ENCODE measurements at regions not wholly inside any gene's neighbourhood (a gene's known extent, or its start where the extent isn't known, plus 50 kb on each side); places are given as distances from the start of the nearest gene placed in this dataset.
A peak's percentile ranks its signal among the peaks of the same experiment; 100 is the strongest.
"Not testable (repeated sequence)": the region's sequence is repeated elsewhere in the genome, so short reads cannot be mapped to it uniquely, and the experiment has no call there.

DNA sequence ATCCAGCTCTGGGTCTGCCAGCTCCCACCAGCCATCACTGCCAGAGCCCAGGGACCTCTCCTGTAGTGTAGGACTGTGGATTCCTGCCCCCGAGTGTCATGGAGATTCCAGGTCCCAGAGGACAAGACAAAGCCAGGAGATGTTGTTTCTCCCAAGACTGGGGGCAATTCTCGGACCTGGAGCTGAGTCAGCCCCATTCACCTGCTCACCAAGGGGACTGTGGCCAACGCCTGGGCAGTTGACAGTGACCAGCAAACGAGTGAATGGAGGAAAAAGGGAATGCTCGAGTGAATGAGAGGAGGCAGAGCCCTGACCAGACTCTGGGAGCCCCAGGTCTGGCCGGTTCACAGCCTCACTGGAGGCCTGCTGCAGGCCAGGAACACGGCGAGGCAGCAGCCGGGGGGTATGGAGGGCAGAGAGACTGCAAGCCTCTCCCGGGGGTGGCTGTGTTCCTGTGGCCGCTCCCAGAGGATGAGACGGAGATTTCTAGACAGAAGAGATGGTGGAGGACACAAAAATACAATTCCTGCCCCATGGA lies 61.3 kb upstream of the PRR5 start:
- peak overlapping the region; percentile 66 for H3K4me2 ChIP-seq (ENCODE audit: low read depth, low read length, poor library complexity, severe bottlenecking)
- H3K27me3 ChIP-seq (ENCODE audit: insufficient read depth, low read length, poor library complexity, severe bottlenecking): no peaks in the 10 kb centered on the region
- H3K4me3 ChIP-seq (ENCODE audit: low read length, poor library complexity, severe bottlenecking): peak overlapping the region; percentile 41
- H3K36me3 ChIP-seq (ENCODE audit: insufficient read depth, low read length): no peaks in the 10 kb centered on the region
- no peaks in the 10 kb centered on the region for H4K20me1 ChIP-seq (ENCODE audit: insufficient read depth, low read length, poor library complexity, severe bottlenecking)
- H2AFZ ChIP-seq (ENCODE audit: low read length): no peak overlapping the region
- H3K9me2 ChIP-seq (replicated peaks; ENCODE audit: low read depth, low read length): no peaks in the 10 kb centered on the region
- H3K9ac ChIP-seq (ENCODE audit: low read depth, low read length, poor library complexity, severe bottlenecking): peak overlapping the region; percentile 15
- H3K79me2 ChIP-seq (ENCODE audit: insufficient read depth, low read length): no peaks in the 10 kb centered on the region
- TF ChIP-seq, protein P1, sequence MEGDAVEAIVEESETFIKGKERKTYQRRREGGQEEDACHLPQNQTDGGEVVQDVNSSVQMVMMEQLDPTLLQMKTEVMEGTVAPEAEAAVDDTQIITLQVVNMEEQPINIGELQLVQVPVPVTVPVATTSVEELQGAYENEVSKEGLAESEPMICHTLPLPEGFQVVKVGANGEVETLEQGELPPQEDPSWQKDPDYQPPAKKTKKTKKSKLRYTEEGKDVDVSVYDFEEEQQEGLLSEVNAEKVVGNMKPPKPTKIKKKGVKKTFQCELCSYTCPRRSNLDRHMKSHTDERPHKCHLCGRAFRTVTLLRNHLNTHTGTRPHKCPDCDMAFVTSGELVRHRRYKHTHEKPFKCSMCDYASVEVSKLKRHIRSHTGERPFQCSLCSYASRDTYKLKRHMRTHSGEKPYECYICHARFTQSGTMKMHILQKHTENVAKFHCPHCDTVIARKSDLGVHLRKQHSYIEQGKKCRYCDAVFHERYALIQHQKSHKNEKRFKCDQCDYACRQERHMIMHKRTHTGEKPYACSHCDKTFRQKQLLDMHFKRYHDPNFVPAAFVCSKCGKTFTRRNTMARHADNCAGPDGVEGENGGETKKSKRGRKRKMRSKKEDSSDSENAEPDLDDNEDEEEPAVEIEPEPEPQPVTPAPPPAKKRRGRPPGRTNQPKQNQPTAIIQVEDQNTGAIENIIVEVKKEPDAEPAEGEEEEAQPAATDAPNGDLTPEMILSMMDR (conservative IDR thresholded peaks at IDR 0.05; ENCODE audit: low read length): no peak
- TF ChIP-seq EZH2phosphoT487 (IDR thresholded peaks at IDR 0.05; ENCODE audit: borderline replicate concordance): no peak
- no peaks in the 10 kb centered on the region for H3F3A ChIP-seq (ENCODE audit: low read depth)
- H3K9me3 ChIP-seq (ENCODE audit: insufficient read depth, low read depth, low read length): no peaks in the 10 kb centered on the region
- peaks cover 35% of the 10 kb centered on the region for H3K4me1 ChIP-seq (ENCODE audit: insufficient read depth, low read length, poor library complexity, severe bottlenecking)

DNA sequence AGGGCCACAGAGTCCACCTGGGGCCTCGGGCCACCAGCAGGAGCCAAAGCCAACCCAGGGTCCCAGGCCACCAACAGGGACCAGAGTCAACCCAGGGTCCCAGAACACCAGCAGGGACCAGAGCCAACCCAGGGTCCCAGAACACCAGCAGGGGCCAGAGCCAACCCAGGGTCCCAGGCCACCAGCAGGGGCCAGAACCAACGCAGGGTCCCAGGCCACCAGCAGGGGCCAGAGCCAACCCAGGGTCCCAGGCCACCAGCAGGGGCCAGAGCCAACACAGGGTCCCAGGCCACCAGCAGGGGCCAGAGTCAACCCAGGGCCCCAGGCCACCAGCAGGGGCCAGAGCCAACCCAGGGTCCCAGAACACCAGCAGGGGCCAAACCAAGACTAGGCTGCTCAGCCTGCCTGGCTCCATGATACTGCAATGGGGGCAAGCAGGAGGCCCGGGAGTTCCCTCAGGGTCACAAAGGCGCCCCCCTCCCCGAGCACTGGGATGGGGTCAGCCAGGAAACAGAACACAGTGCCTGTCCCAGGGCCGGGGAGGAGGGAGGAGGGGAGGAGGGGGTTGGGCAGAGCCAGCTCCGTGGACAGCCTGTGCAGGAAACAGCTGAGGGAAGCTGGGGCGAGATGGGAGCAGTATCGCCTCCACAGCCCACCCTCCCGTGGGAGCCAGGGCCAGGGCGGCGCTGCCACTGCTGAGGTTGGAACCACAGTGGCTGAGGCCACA lies 62.0 kb upstream of the PRR5 start:
- no peaks in the 10 kb centered on the region for H3K79me2 ChIP-seq (ENCODE audit: insufficient read depth, low read length)
- no peaks in the 10 kb centered on the region for H3K36me3 ChIP-seq (ENCODE audit: insufficient read depth, low read length)
- no peaks in the 10 kb centered on the region for H4K20me1 ChIP-seq (ENCODE audit: insufficient read depth, low read length, poor library complexity, severe bottlenecking)
- H3K9me2 ChIP-seq (replicated peaks; ENCODE audit: low read depth, low read length): no peaks in the 10 kb centered on the region
- TF ChIP-seq EZH2phosphoT487 (IDR thresholded peaks at IDR 0.05; ENCODE audit: borderline replicate concordance): no peak
- TF ChIP-seq, protein P1 (conservative IDR thresholded peaks at IDR 0.05; ENCODE audit: low read length): peak; percentile 31; the same call in 1 of the 2 replicates
- no peaks in the 10 kb centered on the region for H3K9me3 ChIP-seq (ENCODE audit: insufficient read depth, low read depth, low read length)
- H3K27me3 ChIP-seq (ENCODE audit: insufficient read depth, low read length, poor library complexity, severe bottlenecking): no peaks in the 10 kb centered on the region
- peak overlapping the region; percentile 41 for H3K4me3 ChIP-seq (ENCODE audit: low read length, poor library complexity, severe bottlenecking)
- no peaks in the 10 kb centered on the region for H3F3A ChIP-seq (ENCODE audit: low read depth)
- H3K4me2 ChIP-seq (ENCODE audit: low read depth, low read length, poor library complexity, severe bottlenecking): peak overlapping the region; percentile 66
- peak overlapping the region; percentile 15 for H3K9ac ChIP-seq (ENCODE audit: low read depth, low read length, poor library complexity, severe bottlenecking)
- H2AFZ ChIP-seq (ENCODE audit: low read length): no peak overlapping the region; the same call in 1 of the 2 replicates
- peaks cover 34% of the 10 kb centered on the region for H3K4me1 ChIP-seq (ENCODE audit: insufficient read depth, low read length, poor library complexity, severe bottlenecking)

DNA sequence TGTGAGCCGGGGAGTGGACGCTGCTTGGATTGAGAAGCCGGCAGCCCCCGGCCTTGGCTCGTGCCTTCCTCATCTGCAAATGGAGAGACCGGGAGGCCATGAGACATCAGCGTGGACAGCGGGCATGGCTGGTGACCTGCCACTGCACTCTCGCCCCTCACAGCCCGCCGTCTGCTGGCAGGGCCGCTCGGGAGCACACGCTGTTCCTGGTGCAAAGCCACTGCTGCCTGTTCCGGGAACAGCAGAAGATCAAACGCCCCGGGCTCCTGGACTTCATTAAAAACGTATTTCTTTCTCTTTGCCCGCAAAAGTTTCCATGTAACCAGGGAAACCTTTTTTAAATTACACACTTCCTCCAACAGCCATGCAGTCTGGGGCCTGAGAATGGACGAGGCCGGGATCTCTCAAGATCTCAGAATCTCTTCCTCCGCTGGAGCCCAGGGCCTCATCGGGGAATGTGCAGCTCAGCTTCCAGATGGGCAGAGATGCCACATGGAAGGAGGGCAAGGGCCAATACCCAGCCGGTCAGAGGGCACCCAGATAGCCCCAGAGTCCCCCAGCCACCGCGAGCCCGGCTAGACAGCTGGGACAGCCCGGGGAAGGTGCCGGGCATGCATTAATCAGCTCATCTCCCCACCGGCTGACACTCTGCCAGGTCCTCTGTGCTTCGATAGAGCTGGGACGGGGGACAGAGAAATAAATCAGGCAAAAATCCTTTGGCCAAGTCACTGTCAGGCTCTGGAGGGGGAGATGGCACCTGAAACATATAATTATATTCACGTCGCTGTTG lies 62.8 kb upstream of the PRR5 start:
- H3K4me2 ChIP-seq (ENCODE audit: low read depth, low read length, poor library complexity, severe bottlenecking): no peak overlapping the region
- no peaks in the 10 kb centered on the region for H3K9me2 ChIP-seq (replicated peaks; ENCODE audit: low read depth, low read length)
- H3K4me1 ChIP-seq (ENCODE audit: insufficient read depth, low read length, poor library complexity, severe bottlenecking): peaks cover 42% of the 10 kb centered on the region
- H3K36me3 ChIP-seq (ENCODE audit: insufficient read depth, low read length): no peaks in the 10 kb centered on the region
- H3K9me3 ChIP-seq (ENCODE audit: insufficient read depth, low read depth, low read length): no peaks in the 10 kb centered on the region
- H3K4me3 ChIP-seq (ENCODE audit: low read length, poor library complexity, severe bottlenecking): no peak overlapping the region
- H3K27me3 ChIP-seq (ENCODE audit: insufficient read depth, low read length, poor library complexity, severe bottlenecking): no peaks in the 10 kb centered on the region
- H3F3A ChIP-seq (ENCODE audit: low read depth): no peaks in the 10 kb centered on the region
- no peaks in the 10 kb centered on the region for H3K79me2 ChIP-seq (ENCODE audit: insufficient read depth, low read length)
- H4K20me1 ChIP-seq (ENCODE audit: insufficient read depth, low read length, poor library complexity, severe bottlenecking): no peaks in the 10 kb centered on the region
- no peak for TF ChIP-seq EZH2phosphoT487 (IDR thresholded peaks at IDR 0.05; ENCODE audit: borderline replicate concordance)
- TF ChIP-seq, protein P1 (conservative IDR thresholded peaks at IDR 0.05; ENCODE audit: low read length): no peak
- no peak overlapping the region for H3K9ac ChIP-seq (ENCODE audit: low read depth, low read length, poor library complexity, severe bottlenecking)
- H2AFZ ChIP-seq (ENCODE audit: low read length): no peak overlapping the region

DNA sequence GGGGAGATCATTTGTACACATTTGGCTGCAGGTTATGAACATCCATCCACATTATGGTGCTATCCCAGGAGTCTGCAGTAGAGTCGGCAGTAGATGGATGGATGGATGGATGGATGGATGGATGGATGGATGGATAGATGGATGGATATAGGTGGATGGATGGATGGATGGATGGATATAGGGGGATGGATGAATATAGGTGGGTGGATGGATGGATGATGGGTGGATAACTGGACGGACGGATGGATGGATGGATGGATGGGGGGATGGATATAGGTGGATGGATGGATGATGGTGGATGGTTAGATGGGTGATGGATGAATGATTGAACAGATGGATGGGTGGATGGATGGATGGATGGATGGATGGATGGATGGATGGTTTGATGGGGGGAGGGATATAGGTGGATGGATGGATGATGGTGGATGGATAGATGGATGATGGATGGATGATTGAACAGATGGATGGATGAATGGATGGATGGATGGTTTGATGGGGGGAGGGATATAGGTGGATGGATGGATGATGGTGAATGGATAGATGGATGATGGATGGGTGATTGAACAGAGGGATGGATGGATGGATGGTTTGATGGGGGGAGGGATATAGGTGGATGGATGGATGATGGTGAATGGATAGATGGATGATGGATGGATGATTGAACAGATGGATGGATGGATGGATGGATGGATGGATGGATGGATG lies 65.3 kb upstream of the PRR5 start:
- H3K36me3 ChIP-seq (ENCODE audit: insufficient read depth, low read length); H3K9me3 ChIP-seq (ENCODE audit: insufficient read depth, low read depth, low read length); H3K9ac ChIP-seq (ENCODE audit: low read depth, low read length, poor library complexity, severe bottlenecking); H4K20me1 ChIP-seq (ENCODE audit: insufficient read depth, low read length, poor library complexity, severe bottlenecking); H3K4me2 ChIP-seq (ENCODE audit: low read depth, low read length, poor library complexity, severe bottlenecking); H3K4me3 ChIP-seq (ENCODE audit: low read length, poor library complexity, severe bottlenecking); H3K79me2 ChIP-seq (ENCODE audit: insufficient read depth, low read length); H3K9me2 ChIP-seq (replicated peaks; ENCODE audit: low read depth, low read length); H3K27me3 ChIP-seq (ENCODE audit: insufficient read depth, low read length, poor library complexity, severe bottlenecking); H3F3A ChIP-seq (ENCODE audit: low read depth); H2AFZ ChIP-seq (ENCODE audit: low read length): not testable (repeated sequence)
- peaks cover 57% of the 10 kb centered on the region for H3K4me1 ChIP-seq (ENCODE audit: insufficient read depth, low read length, poor library complexity, severe bottlenecking)

All from Loucy (cell line).